Peyer's patch (tissue), 4 donors: ENCODE measurements at regions not wholly inside any gene's neighbourhood (a gene's known extent, or its start where the extent isn't known, plus 50 kb on each side); places are given as distances from the start of the nearest gene placed in this dataset.

Experiments used
- DNase-seq, 3 donors: peaks; one replicate each; pipeline ENCODE4 v3.0.0-alpha.2; 2017 to 2019
- H3K27ac ChIP-seq, 4 donors: fragments of 200-600 bp; sonication (generic); one replicate each; pipeline ENCODE4 v1.5.1; 2016 to 2019
- H3K27me3 ChIP-seq, 2 donors: fragments of 200-600 bp; sonication (generic); one replicate each; pipeline ENCODE4 v1.5.1; 2019
- H3K36me3 ChIP-seq, 3 donors: fragments of 200-600 bp; sonication (generic); one replicate each; pipeline ENCODE4 v1.5.1; 2016 to 2019
- H3K4me1 ChIP-seq, 4 donors: fragments of 200-600 bp; sonication (generic); one replicate each; pipeline ENCODE4 v1.5.1; 2016 to 2019
- H3K4me3 ChIP-seq, 4 donors: fragments of 200-600 bp; sonication (generic); 1 replicate in 3 of 4; 2 replicates in 1 of 4; pipeline ENCODE4 v1.5.1; 2016 to 2019; ENCODE audit warnings: mild to moderate bottlenecking in 1 of 4
- H3K9me3 ChIP-seq, 4 donors: fragments of 200-600 bp; sonication (generic); one replicate each; pipeline ENCODE4 v1.5.1; 2016 to 2019; ENCODE audit warnings: mild to moderate bottlenecking in 1 of 4
- POLR2A ChIP-seq, 2 donors: fragments of 450-650 bp; IDR thresholded peaks; one replicate each; pipeline ENCODE4 v1.5.1; 2017; ENCODE audit warnings: antibody characterized with exemption in 2 of 2, mild to moderate bottlenecking in 2 of 2, moderate library complexity in 2 of 2
- TF ChIP-seq, protein P1 (sequence below), 6 experiments: fragments of 450-650 bp in 4 of 6; fragments of 200-600 bp in 2 of 6; sonication (generic) in 1 of 6; IDR thresholded peaks; one replicate each; pipeline ENCODE4 v1.5.1; 2017 to 2019; ENCODE audit warnings: antibody characterized with exemption in 6 of 6, mild to moderate bottlenecking in 3 of 6, moderate library complexity in 1 of 6

DNA sequence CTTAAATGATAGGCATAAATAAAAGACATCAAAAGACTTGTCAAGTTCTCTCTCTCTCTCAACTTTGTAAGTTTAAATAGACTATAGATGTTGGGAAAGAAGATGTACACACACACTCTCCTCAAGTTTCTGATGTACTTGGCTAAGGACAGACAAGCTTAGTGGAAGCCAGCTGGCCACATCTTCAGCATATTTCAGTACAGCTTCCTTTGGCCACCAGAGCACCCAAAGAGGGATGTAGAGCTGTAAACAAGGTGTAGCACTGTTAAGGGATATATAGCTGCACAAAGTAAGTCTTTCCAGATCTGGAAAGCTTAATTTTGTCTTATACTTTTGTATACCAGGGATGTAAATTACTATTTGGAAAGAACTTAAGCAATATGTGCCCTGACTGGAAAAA is 64.3 kb upstream of the MSTN start:
- TF ChIP-seq POLR2A (IDR thresholded peaks at IDR 0.05) = no peak
- TF ChIP-seq, protein P1, sequence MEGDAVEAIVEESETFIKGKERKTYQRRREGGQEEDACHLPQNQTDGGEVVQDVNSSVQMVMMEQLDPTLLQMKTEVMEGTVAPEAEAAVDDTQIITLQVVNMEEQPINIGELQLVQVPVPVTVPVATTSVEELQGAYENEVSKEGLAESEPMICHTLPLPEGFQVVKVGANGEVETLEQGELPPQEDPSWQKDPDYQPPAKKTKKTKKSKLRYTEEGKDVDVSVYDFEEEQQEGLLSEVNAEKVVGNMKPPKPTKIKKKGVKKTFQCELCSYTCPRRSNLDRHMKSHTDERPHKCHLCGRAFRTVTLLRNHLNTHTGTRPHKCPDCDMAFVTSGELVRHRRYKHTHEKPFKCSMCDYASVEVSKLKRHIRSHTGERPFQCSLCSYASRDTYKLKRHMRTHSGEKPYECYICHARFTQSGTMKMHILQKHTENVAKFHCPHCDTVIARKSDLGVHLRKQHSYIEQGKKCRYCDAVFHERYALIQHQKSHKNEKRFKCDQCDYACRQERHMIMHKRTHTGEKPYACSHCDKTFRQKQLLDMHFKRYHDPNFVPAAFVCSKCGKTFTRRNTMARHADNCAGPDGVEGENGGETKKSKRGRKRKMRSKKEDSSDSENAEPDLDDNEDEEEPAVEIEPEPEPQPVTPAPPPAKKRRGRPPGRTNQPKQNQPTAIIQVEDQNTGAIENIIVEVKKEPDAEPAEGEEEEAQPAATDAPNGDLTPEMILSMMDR (IDR thresholded peaks at IDR 0.05) = no peak
- no peak overlapping the region for H3K4me3 ChIP-seq
- no peak for DNase-seq

DNA sequence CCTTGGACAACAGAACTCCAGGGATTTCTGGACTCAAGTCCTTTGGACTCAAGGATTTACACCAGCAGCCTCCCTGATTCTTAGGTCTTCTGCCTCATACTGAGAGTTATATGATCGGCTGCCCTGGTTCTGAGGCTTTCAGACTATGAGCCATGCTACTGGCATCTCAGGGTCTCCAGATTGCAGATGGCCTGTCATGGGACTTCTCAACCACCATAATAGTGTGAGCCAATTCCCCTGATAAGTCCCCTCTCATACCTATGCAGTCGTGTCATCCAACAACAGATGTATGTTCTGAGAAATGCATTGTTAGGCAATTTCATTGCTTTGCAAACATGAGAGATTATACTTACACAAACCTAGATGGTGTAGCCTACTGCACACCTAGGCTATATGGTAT is 61.4 kb upstream of the MSTN start:
- TF ChIP-seq POLR2A (IDR thresholded peaks at IDR 0.05) = no peak
- TF ChIP-seq, protein P1 (IDR thresholded peaks at IDR 0.05) = no peak
- no peak overlapping the region for H3K27ac ChIP-seq
- no peaks in the 10 kb centered on the region for H3K4me1 ChIP-seq
- H3K36me3 ChIP-seq = no peaks in the 10 kb centered on the region
- no peak overlapping the region for H3K4me3 ChIP-seq
- H3K27me3 ChIP-seq = no peaks in the 10 kb centered on the region
- no peak for DNase-seq
- H3K9me3 ChIP-seq = no peaks in the 10 kb centered on the region

More for the DNA sequence above, 64.3 kb upstream of the MSTN start:
- H3K27ac ChIP-seq = no peak overlapping the region
- H3K27me3 ChIP-seq = no peaks in the 10 kb centered on the region
- no peaks in the 10 kb centered on the region for H3K36me3 ChIP-seq
- H3K9me3 ChIP-seq = no peaks in the 10 kb centered on the region
- no peaks in the 10 kb centered on the region for H3K4me1 ChIP-seq

DNA sequence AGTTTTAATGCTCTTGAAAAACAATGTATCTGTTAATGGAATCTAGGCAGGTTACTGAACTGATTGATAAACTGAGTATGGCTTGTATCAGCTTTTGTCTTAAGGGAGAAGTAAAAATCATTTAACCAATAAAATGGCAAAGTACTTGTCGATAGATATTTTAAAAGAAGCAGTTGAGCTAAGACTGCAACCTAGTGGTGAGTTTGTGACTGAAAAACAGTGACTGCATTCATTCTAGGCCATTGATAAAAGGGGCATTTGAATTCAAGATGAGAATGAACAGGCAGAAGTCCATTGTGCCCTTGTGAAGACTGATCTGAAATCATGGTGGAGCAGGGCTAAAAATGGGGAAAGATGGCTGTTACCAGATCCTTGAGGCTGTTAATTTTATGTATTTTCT is 59.4 kb upstream of the MSTN start:
- Histone ChIP-seq H3K27me3 (no peaks in the 10 kb centered on the region), H3K4me1 (no peaks in the 10 kb centered on the region), H3K27ac (no peak overlapping the region), H3K4me3 (no peak overlapping the region), H3K9me3 (no peaks in the 10 kb centered on the region), H3K36me3 (no peaks in the 10 kb centered on the region)
- DNase-seq = no peak
- TF ChIP-seq, protein P1 (IDR thresholded peaks at IDR 0.05) = peak in 4 of 6 experiments; percentile 25 to 60 (median 48)
- TF ChIP-seq POLR2A (IDR thresholded peaks at IDR 0.05) = no peak

DNA sequence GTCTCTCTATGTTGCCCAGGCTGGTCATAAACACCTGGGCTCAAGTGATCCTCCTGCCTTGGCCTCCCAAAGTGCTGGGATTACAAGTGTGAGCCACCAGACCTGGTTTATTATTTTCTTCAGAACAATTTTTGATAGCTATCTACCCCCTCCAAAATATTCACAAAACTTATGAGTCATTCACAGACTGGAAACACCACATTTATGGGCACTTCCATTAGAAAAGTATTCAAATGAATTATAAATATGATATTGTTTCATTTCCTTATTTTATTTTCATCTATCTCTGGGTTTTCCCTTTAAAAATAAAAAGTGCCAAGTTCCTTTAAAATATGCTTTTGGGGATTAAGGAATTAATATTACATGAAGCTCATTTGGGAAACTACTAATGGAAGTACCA is 58.8 kb upstream of the MSTN start:
- H3K27ac ChIP-seq = no peak overlapping the region
- H3K9me3 ChIP-seq = no peaks in the 10 kb centered on the region
- no peak for DNase-seq
- no peaks in the 10 kb centered on the region for H3K36me3 ChIP-seq
- H3K4me1 ChIP-seq = no peaks in the 10 kb centered on the region
- H3K27me3 ChIP-seq = no peaks in the 10 kb centered on the region
- H3K4me3 ChIP-seq = no peak overlapping the region
- TF ChIP-seq, protein P1 (IDR thresholded peaks at IDR 0.05) = no peak
- TF ChIP-seq POLR2A (IDR thresholded peaks at IDR 0.05) = no peak

DNA sequence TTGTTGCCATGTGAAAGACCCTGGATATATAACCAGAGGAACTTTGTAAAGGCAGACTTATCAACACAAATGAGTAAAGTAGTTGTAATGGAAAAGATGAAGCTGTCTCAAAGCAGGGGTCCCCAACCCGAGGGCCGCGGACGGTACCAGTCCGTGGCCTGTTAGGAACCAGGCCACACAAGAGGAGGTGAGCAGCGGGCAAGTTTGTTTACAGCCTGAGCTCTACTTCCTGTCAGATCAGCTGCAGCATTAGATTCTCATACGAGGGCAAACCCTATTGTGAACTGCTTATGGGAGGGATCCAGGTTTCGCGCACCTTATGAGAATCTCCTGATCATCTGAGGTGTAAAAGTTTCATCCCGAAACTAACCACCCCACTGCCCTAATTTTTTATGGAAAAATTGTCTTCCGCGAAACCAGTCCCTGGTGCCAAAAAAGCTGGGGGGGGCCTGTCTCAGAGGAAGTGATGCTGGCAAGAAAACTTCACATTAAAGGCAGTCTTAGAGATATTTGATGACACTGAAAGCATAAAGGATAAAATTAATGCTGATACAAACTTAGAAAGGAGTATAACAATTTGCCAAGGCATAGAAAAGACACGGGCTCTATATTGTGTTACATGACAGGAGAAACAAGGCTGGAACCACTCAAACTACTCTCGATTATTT is 57.5 kb upstream of the MSTN start:
- DNase-seq = no peak
- Histone ChIP-seq H3K4me1 (no peaks in the 10 kb centered on the region), H3K27ac (no peak overlapping the region), H3K36me3 (no peaks in the 10 kb centered on the region), H3K27me3 (no peaks in the 10 kb centered on the region), H3K9me3 (no peaks in the 10 kb centered on the region), H3K4me3 (no peak overlapping the region)
- TF ChIP-seq POLR2A (IDR thresholded peaks at IDR 0.05) = no peak
- TF ChIP-seq, protein P1 (IDR thresholded peaks at IDR 0.05) = no peak

DNA sequence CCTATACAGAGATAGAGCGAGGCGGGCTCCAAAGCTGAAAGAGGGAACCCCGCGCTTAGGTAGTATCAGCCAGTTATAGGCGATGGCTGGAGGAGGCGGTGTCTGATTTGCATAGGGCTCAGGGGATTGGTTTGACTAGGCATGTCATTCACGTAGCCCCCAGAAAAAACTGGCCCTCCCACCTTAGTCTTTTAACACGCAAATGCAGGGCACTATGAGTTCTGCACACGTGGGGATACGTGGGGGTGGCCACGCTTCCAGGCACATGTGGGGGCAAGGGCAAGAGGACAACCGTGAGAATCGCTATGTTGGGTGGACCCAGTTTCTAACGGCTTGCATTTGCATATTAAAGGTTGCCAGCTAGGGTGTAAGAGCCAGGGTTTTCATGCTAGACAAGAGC is 56.7 kb upstream of the MSTN start:
- Histone ChIP-seq H3K36me3 (no peaks in the 10 kb centered on the region), H3K9me3 (no peaks in the 10 kb centered on the region), H3K27ac (no peak overlapping the region), H3K4me3 (no peak overlapping the region), H3K4me1 (no peaks in the 10 kb centered on the region), H3K27me3 (no peaks in the 10 kb centered on the region)
- TF ChIP-seq, protein P1 (IDR thresholded peaks at IDR 0.05) = no peak
- no peak for TF ChIP-seq POLR2A (IDR thresholded peaks at IDR 0.05)
- DNase-seq = peak in 1 of 3 donors; percentile 23
